ENCODE measurements at regions not wholly inside any gene's neighbourhood (a gene's known extent, or its start where the extent isn't known, plus 50 kb on each side); places are given as distances from the start of the nearest gene placed in this dataset.
"Not testable (repeated sequence)": the region's sequence is repeated elsewhere in the genome, so short reads cannot be mapped to it uniquely, and the experiment has no call there.

DNA sequence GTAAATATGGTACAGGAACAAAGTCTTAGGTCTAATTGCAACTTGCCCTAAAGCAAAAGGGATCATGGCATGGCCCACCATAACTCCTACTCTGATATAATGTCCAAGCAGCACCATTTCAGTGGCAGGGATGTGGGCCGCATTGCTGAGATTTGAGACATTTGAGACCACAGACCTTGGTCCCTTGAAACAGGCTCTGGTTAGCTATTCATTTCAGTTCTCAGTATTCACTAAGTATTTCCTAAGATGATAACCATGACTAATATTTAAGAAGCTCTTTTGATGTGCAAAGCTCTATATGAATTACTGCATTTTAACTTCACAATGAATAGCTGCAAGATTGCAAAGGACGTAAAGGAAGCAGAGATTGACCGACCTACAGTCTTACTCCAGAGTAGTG, 471.0 kb downstream of the SHISA9 start:
- no peaks in the 10 kb centered on the region for H3K4me1 ChIP-seq (ENCODE audit: control insufficient read depth, insufficient read depth, low read length, poor library complexity, severe bottlenecking)
- no peaks in the 10 kb centered on the region for H3K9me3 ChIP-seq (ENCODE audit: control insufficient read depth, low read length)
- no peak overlapping the region for H3K4me3 ChIP-seq (ENCODE audit: extremely low read depth, insufficient read depth, low read length, poor library complexity, severe bottlenecking)
- H3K36me3 ChIP-seq (ENCODE audit: control insufficient read depth, insufficient read depth, low read length) = no peaks in the 10 kb centered on the region
- no peak overlapping the region for H3K27ac ChIP-seq (ENCODE audit: low read depth, low read length, severe bottlenecking)
- 80 to 100% methylated on average over 1 of the region's 3 CpGs for WGBS, 2 experiments (ENCODE audit: insufficient coverage in 2 of 2)

DNA sequence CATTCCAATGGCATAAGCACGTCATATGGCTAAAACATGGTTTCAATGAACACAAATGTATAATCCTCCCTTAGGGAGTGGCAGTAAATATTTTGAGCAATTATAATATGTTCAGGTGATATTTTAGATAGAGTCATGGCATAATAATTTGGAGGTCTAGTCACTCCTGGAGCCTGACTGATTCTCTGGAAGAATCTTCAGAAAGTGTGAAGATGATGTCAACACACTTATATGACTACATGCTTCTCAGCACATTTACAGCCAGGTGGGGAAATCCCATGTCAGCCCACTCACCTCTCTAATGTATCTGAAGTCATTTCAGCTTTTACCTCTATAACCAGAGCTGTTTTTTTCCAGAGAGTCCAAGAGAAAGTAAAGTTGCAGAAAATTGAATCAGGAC, 474.8 kb downstream of the SHISA9 start:
- H3K4me3 ChIP-seq (ENCODE audit: extremely low read depth, insufficient read depth, low read length, poor library complexity, severe bottlenecking) = no peak overlapping the region
- WGBS, 2 experiments (ENCODE audit: insufficient coverage in 2 of 2) = no CpG with 5 or more reads among the region's 1 CpG
- no peaks in the 10 kb centered on the region for H3K4me1 ChIP-seq (ENCODE audit: control insufficient read depth, insufficient read depth, low read length, poor library complexity, severe bottlenecking)
- no peak overlapping the region for H3K27ac ChIP-seq (ENCODE audit: low read depth, low read length, severe bottlenecking)
- no peaks in the 10 kb centered on the region for H3K9me3 ChIP-seq (ENCODE audit: control insufficient read depth, low read length)
- no peaks in the 10 kb centered on the region for H3K36me3 ChIP-seq (ENCODE audit: control insufficient read depth, insufficient read depth, low read length)

DNA sequence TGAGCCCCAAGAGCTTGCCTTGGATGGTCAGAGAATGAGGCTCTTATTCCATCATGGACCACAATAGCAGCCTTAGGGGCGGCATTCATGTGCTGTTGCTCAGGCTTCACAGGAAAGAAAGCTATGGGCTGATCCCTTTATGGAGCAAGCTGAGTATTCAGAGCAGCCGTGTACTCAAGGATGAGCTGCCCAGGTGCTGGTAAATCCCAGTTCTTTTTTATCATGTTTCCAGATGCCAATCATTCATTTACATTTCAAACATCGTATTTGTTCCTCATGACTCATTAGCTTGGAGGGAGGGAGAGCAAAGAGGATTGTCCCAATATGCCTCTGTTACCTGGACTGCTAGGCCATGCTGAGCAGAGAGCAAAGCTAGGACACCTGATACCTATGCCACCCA, 475.7 kb downstream of the SHISA9 start:
- no peak overlapping the region for H3K27ac ChIP-seq (ENCODE audit: low read depth, low read length, severe bottlenecking)
- H3K9me3 ChIP-seq (ENCODE audit: control insufficient read depth, low read length) = no peaks in the 10 kb centered on the region
- no peaks in the 10 kb centered on the region for H3K4me1 ChIP-seq (ENCODE audit: control insufficient read depth, insufficient read depth, low read length, poor library complexity, severe bottlenecking)
- H3K4me3 ChIP-seq (ENCODE audit: extremely low read depth, insufficient read depth, low read length, poor library complexity, severe bottlenecking) = no peak overlapping the region
- no peaks in the 10 kb centered on the region for H3K36me3 ChIP-seq (ENCODE audit: control insufficient read depth, insufficient read depth, low read length)
- WGBS, 2 experiments (ENCODE audit: insufficient coverage in 2 of 2) = 85 to 93% methylated on average over 2 of the region's 3 CpGs

DNA sequence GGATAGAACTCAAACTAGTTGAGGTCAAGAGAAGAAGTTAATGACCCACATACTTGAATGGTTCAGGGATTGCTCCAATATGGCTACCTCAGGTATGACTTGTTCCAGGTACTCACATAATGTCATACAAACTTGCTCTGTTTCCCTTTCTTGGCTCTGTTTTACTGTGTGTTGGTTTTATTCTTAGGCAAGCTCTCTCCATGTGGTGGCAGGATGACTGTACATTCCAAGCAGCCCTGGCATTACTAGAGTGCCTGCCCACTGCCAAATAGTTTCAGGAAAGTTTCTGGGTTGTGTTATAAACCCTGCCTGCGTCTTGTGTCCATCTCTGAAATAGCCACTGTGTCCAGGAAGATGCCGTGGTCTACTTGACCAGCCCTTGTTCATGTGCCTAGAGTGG, 476.8 kb downstream of the SHISA9 start:
- H3K9me3 ChIP-seq (ENCODE audit: control insufficient read depth, low read length) = no peaks in the 10 kb centered on the region
- no peak overlapping the region for H3K4me3 ChIP-seq (ENCODE audit: extremely low read depth, insufficient read depth, low read length, poor library complexity, severe bottlenecking)
- no peaks in the 10 kb centered on the region for H3K36me3 ChIP-seq (ENCODE audit: control insufficient read depth, insufficient read depth, low read length)
- 79 to 88% methylated on average over 2 of the region's 2 CpGs for WGBS, 2 experiments (ENCODE audit: insufficient coverage in 2 of 2)
- H3K27ac ChIP-seq (ENCODE audit: low read depth, low read length, severe bottlenecking) = no peak overlapping the region
- H3K4me1 ChIP-seq (ENCODE audit: control insufficient read depth, insufficient read depth, low read length, poor library complexity, severe bottlenecking) = no peaks in the 10 kb centered on the region

DNA sequence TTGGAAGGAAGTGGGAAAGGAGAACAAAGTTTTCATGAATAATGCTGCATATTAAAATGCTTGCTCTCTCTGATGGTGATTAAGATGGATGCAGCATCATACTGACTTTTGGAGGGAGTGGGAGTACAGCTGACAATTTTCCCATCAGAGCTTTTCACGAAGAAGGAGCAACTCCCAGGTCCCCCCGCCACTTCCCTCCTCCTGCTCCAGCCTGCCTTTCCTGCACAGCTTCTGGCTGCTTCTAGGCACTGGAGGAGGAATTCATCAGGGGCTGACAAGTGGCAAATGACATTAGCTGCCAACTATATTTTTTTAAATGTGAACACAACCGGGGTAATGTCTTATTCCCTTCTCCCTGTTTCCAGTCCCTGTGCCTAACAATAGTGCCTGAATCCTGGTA, 477.9 kb downstream of the SHISA9 start:
- Histone ChIP-seq H3K36me3 (ENCODE audit: control insufficient read depth, insufficient read depth, low read length) (no peaks in the 10 kb centered on the region), H3K9me3 (ENCODE audit: control insufficient read depth, low read length) (no peaks in the 10 kb centered on the region), H3K27ac (ENCODE audit: low read depth, low read length, severe bottlenecking) (no peak overlapping the region), H3K4me1 (ENCODE audit: control insufficient read depth, insufficient read depth, low read length, poor library complexity, severe bottlenecking) (no peaks in the 10 kb centered on the region), H3K4me3 (ENCODE audit: extremely low read depth, insufficient read depth, low read length, poor library complexity, severe bottlenecking) (no peak overlapping the region)
- WGBS, 2 experiments (ENCODE audit: insufficient coverage in 2 of 2) = 73 to 75% methylated on average over 3 of the region's 3 CpGs

DNA sequence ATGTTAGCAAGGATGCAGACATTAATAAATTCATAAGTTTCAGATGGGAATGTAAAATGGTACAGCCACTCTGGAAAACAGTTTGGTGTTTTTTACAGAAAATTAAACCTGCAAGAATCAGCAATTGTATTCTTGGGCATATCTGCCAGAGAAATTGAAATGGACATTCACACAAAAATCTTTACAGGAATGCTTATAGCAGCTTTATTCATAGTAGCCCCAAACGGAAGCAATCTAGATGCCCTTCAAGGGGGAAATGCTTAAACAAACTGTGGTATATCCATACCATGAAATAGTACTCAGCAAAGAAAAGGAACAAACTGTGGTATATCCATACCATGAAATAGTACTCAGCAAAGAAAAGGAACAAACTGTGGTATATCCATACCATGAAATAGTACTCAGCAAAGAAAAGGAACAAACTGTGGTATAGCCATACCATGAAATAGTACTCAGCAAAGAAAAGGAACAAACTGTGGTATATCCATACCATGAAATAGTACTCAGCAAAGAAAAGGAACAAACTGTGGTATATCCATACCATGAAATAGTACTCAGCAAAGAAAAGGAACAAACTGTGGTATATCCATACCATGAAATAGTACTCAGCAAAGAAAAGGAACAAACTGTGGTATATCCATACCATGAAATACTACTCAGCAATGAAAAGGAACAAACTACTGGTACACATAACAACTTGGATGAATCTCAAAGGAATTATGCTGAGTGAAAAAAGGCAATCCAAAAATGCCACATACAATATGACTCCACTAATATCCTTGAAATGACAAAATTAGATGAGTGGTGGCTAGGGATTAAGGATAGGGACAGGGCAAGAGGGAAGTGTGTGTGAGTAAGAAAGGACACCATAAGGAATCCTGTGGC, 484.0 kb downstream of the SHISA9 start:
- peaks cover 16% of the 10 kb centered on the region for H3K9me3 ChIP-seq (ENCODE audit: control insufficient read depth, low read length)
- not testable (repeated sequence) for H3K27ac ChIP-seq (ENCODE audit: low read depth, low read length, severe bottlenecking); H3K36me3 ChIP-seq (ENCODE audit: control insufficient read depth, insufficient read depth, low read length); H3K4me3 ChIP-seq (ENCODE audit: extremely low read depth, insufficient read depth, low read length, poor library complexity, severe bottlenecking); H3K4me1 ChIP-seq (ENCODE audit: control insufficient read depth, insufficient read depth, low read length, poor library complexity, severe bottlenecking)
- no CpG with 5 or more reads among the region's 1 CpG for WGBS, 2 experiments (ENCODE audit: insufficient coverage in 2 of 2)

DNA sequence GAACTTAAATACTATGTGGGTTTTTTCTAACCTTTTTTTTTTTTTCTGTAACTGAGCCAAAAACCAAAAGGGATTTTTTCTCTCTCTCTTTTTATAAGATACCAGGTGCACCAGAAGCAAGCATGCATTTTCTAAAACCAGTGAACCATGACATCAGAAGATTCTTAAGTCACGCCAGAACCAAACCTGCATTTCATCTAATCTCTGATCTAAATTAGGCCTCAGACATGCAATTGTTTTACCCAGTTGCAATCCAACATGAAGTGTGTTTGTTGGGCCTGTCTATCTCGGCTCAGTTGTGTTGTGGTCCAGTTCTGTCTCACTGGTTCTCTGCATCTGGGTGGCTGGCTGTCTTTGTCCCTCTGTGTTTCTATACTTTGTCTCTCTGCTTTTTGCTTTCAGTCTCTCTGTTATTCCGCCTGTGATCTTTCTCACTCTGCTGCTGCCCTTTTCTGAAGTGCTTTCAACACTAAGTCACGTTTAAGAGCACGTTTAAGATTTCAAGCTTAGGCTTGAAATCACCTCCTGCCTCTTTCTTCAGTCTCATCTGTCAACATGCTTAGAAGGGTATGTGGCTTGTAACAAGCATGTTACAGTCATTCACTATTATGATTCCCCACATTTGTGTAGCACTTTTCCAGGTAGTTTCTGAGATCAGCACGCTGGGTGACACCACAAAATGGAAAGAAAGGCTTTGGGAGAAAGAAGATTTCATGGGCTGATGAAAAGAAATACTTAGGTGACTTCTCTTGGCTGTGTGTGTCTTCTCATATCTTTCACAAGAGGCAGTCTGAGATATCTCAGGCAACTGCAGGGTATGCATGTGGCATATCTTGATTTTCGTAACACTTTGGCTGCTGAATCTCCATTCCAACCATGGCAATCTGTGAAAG, 488.9 kb downstream of the SHISA9 start:
- Histone ChIP-seq H3K27ac (ENCODE audit: low read depth, low read length, severe bottlenecking) (no peak overlapping the region), H3K4me1 (ENCODE audit: control insufficient read depth, insufficient read depth, low read length, poor library complexity, severe bottlenecking) (no peaks in the 10 kb centered on the region), H3K9me3 (ENCODE audit: control insufficient read depth, low read length) (peaks cover 10% of the 10 kb centered on the region), H3K4me3 (ENCODE audit: extremely low read depth, insufficient read depth, low read length, poor library complexity, severe bottlenecking) (no peak overlapping the region), H3K36me3 (ENCODE audit: control insufficient read depth, insufficient read depth, low read length) (no peaks in the 10 kb centered on the region)
- WGBS, 2 experiments (ENCODE audit: insufficient coverage in 2 of 2) = 88 to 89% methylated on average over 6 of the region's 7 CpGs

DNA sequence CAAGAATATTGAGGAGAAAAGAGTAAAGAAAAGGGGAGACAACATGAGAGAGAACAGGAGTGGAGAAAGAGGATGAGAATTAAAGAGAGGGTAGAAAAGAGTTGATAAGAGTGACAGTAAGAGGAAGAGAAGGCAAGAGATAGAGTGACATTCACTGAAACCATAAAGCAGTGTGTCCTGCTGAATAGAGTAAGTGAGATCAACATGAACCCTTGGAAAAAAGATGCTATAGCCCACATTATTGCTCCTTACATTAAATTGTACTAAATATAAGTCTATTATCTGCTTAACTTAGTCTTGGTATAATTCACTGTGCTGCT, 489.5 kb downstream of the SHISA9 start:
- H3K4me3 ChIP-seq (ENCODE audit: extremely low read depth, insufficient read depth, low read length, poor library complexity, severe bottlenecking) = no peak overlapping the region
- H3K36me3 ChIP-seq (ENCODE audit: control insufficient read depth, insufficient read depth, low read length) = no peaks in the 10 kb centered on the region
- H3K9me3 ChIP-seq (ENCODE audit: control insufficient read depth, low read length) = peaks cover 4% of the 10 kb centered on the region
- no peak overlapping the region for H3K27ac ChIP-seq (ENCODE audit: low read depth, low read length, severe bottlenecking)
- no peaks in the 10 kb centered on the region for H3K4me1 ChIP-seq (ENCODE audit: control insufficient read depth, insufficient read depth, low read length, poor library complexity, severe bottlenecking)

DNA sequence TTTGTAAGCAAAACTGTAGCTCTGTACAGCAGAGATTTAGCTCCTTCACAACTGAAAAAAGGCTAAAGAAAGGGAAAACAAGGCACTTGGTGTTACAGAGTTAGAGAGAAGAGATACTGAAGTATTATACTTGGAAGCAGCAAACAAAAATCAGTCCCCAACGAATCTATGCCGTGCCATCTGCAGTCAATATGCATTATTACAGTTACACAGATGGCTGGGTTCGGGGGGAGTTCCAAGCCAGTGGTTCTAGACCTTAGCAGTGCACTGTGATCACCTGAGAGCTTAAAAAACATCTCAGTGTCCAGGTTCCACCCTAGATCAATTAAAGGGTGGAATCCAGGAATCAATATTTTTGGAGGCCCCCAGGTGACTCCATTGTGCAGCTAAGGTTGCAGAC, 489.9 kb downstream of the SHISA9 start:
- 95 to 100% methylated on average over 2 to 3 of the region's 3 CpGs for WGBS, 2 experiments (ENCODE audit: insufficient coverage in 2 of 2)
- no peaks in the 10 kb centered on the region for H3K36me3 ChIP-seq (ENCODE audit: control insufficient read depth, insufficient read depth, low read length)

DNA sequence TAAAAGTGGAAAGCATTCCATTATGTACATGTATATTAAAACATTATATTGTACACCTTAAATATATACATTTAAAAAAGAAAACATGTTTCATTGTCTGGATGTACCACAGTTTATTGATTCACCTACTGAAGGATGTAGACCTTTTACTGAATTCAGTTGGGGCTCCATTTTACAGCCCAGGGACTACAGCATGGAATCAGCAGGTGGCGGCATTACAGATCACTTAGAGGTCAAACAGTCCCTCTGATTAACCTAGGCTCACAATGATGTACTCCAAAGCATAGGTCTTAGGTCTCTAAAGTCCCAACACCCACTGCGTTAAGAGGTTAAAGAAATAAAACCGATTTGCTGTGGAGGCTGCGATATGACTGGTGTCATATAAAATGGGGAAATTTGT, 490.9 kb downstream of the SHISA9 start:
- no peak overlapping the region for H3K4me3 ChIP-seq (ENCODE audit: extremely low read depth, insufficient read depth, low read length, poor library complexity, severe bottlenecking)
- H3K9me3 ChIP-seq (ENCODE audit: control insufficient read depth, low read length) = no peaks in the 10 kb centered on the region
- WGBS, 2 experiments (ENCODE audit: insufficient coverage in 2 of 2) = 80 to 89% methylated on average over 1 of the region's 4 CpGs
- H3K36me3 ChIP-seq (ENCODE audit: control insufficient read depth, insufficient read depth, low read length) = no peaks in the 10 kb centered on the region
- no peak overlapping the region for H3K27ac ChIP-seq (ENCODE audit: low read depth, low read length, severe bottlenecking)
- H3K4me1 ChIP-seq (ENCODE audit: control insufficient read depth, insufficient read depth, low read length, poor library complexity, severe bottlenecking) = no peaks in the 10 kb centered on the region

More for the DNA sequence above, 489.9 kb downstream of the SHISA9 start:
- no peak overlapping the region for H3K4me3 ChIP-seq (ENCODE audit: extremely low read depth, insufficient read depth, low read length, poor library complexity, severe bottlenecking)
- H3K27ac ChIP-seq (ENCODE audit: low read depth, low read length, severe bottlenecking) = no peak overlapping the region
- H3K4me1 ChIP-seq (ENCODE audit: control insufficient read depth, insufficient read depth, low read length, poor library complexity, severe bottlenecking) = no peaks in the 10 kb centered on the region
- H3K9me3 ChIP-seq (ENCODE audit: control insufficient read depth, low read length) = peaks cover under 1% of the 10 kb centered on the region

DNA sequence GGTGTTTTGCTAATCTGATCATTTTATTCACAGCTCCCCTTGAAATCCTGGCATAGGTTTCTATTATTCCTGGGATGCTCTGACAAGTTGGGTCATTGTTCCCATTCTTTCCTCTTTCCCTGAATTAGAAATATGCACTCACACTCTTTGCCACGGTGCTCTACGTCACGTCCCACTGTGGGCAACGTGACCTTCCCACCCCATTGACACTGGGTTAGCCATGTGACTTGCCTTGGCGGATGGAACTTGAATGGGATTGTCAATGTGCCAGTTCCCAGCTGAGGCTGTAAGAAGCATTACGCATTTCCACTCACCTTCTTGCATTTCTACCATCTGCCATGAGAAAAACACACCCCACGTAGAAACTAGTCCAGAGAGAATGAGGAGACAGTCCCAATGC, 492.4 kb downstream of the SHISA9 start:
- no peak overlapping the region for H3K4me3 ChIP-seq (ENCODE audit: extremely low read depth, insufficient read depth, low read length, poor library complexity, severe bottlenecking)
- no peaks in the 10 kb centered on the region for H3K9me3 ChIP-seq (ENCODE audit: control insufficient read depth, low read length)
- no peak overlapping the region for H3K27ac ChIP-seq (ENCODE audit: low read depth, low read length, severe bottlenecking)
- no peaks in the 10 kb centered on the region for H3K36me3 ChIP-seq (ENCODE audit: control insufficient read depth, insufficient read depth, low read length)
- H3K4me1 ChIP-seq (ENCODE audit: control insufficient read depth, insufficient read depth, low read length, poor library complexity, severe bottlenecking) = no peaks in the 10 kb centered on the region
- 90 to 93% methylated on average over 5 to 6 of the region's 7 CpGs for WGBS, 2 experiments (ENCODE audit: insufficient coverage in 2 of 2)
